Erythroblast (primary cell): ENCODE measurements at regions not wholly inside any gene's neighbourhood (a gene's known extent, or its start where the extent isn't known, plus 50 kb on each side); places are given as distances from the start of the nearest gene placed in this dataset.

ENCODE experiments used
- GATA1 ChIP-seq: IDR thresholded peaks from 2 replicates; pipeline ENCODE4 v1.6.1; 2011; ENCODE audit warnings: low read depth, mild to moderate bottlenecking, control low read depth, low read length, moderate library complexity
- POLR2A ChIP-seq: IDR thresholded peaks from 2 replicates; pipeline ENCODE4 v1.6.1; 2011; ENCODE audit warnings: mild to moderate bottlenecking, low read length

DNA sequence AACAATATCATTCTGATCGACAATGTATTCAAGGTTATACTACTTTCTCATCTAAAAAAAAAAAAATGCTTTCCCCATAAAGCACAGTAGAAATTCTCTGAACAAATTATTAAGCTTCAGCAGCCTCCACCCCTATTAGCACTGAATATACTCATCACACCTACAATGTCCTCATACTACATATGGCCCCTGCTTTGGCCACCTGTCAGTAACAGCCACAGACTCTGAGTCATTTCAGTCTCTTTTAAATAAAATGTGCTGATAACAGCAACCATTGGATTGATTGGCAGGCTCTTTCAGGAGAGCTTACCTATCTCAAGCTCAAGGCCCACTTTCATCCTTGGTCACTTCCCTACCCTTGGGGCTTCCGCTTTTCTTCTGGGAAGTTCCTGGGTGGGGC, 236.7 kb downstream of the TMX3 start:
- no peak for TF ChIP-seq POLR2A
- no peak for TF ChIP-seq GATA1
